GM13977 (cell line): ENCODE measurements at regions not wholly inside any gene's neighbourhood (a gene's known extent, or its start where the extent isn't known, plus 50 kb on each side); places are given as distances from the start of the nearest gene placed in this dataset.

Source experiments
- DNase-seq: peaks from one replicate; pipeline ENCODE4 v3.0.0; 2012; ENCODE audit warnings: low spot score
- CTCF ChIP-seq: IDR thresholded peaks from 2 replicates; pipeline ENCODE4 v1.5.1; 2012; ENCODE audit warnings: mild to moderate bottlenecking, control low read depth; ENCODE audit not compliant: insufficient read depth; ENCODE audit errors: extremely low read depth, missing control alignments
- in situ Hi-C: fragments of 300-500 bp; cut with MboI; formaldehyde crosslinking; loops from one replicate; pipeline ENCODE4 v1.12.0; 2022; ENCODE audit warnings: low sequenced_read_pairs, low pct_unique_long_range_greater_than_20kb, mixed read lengths, inconsistent platforms; ENCODE audit not compliant: unreplicated experiment

GRCh38 chr10:50936335-50936734 lies 50.9 kb upstream of the A1CF start:
- no peak for DNase-seq
- TF ChIP-seq CTCF, result no peak

GRCh38 chr10:50937230-50937907 lies 51.9 kb upstream of the A1CF start:
- in situ Hi-C loops, result no loop called here
- no peak for DNase-seq
- peak; percentile 33 for TF ChIP-seq CTCF

More at GRCh38 chr10:50936335-50936734, 50.9 kb upstream of the A1CF start:
- in situ Hi-C loops, result no loop called here

- in situ Hi-C loops, result no loop called here
- no peak for DNase-seq
- TF ChIP-seq CTCF, result no peak
Measured at GRCh38 chr10:50941629-50942028, 56.2 kb upstream of the A1CF start.

GRCh38 chr10:50946991-50947781 lies 61.8 kb upstream of the A1CF start:
- in situ Hi-C loops, result no loop called here
- no peak for TF ChIP-seq CTCF
- no peak for DNase-seq

- no peak for DNase-seq
- in situ Hi-C loops, result no loop called here
- TF ChIP-seq CTCF, result no peak
Measured at GRCh38 chr10:50951365-50951764, 65.9 kb upstream of the A1CF start.

- DNase-seq, result no peak
- TF ChIP-seq CTCF, result no peak
- in situ Hi-C loops, result no loop called here
Measured at GRCh38 chr10:50961297-50961696, 75.9 kb upstream of the A1CF start.
